Smooth muscle cell (in vitro differentiated cells): ENCODE measurements at regions not wholly inside any gene's neighbourhood (a gene's known extent, or its start where the extent isn't known, plus 50 kb on each side); places are given as distances from the start of the nearest gene placed in this dataset.

Source experiments
- DNase-seq: peaks from one replicate; lab custom pipeline; 2025; ENCODE audit not compliant: unreplicated experiment; lab: John Stamatoyannopoulos, UW
- H2AFZ ChIP-seq: fragments of 200-600 bp; sonication (generic); 2 replicates; pipeline ENCODE4 v1.6.0; 2016; ENCODE audit warnings: antibody characterized with exemption, low read depth, mild to moderate bottlenecking
- H3F3A ChIP-seq: fragments of 200-600 bp; sonication (generic); 2 replicates; pipeline ENCODE4 v1.6.0; 2017; ENCODE audit warnings: antibody characterized with exemption, low read depth
- H3K27ac ChIP-seq: fragments of 200-600 bp; sonication (generic); 2 replicates; pipeline ENCODE4 v1.5.1; 2016; ENCODE audit warnings: low read depth, mild to moderate bottlenecking
- H3K27me3 ChIP-seq: fragments of 200-600 bp; sonication (generic); 2 replicates; pipeline ENCODE4 v1.6.1; 2016; ENCODE audit warnings: low read depth, mild to moderate bottlenecking
- H3K36me3 ChIP-seq: fragments of 200-600 bp; sonication (generic); 2 replicates; pipeline ENCODE4 v1.5.1; 2016; ENCODE audit warnings: low read depth
- H3K4me1 ChIP-seq: fragments of 200-600 bp; sonication (generic); 2 replicates; pipeline ENCODE4 v1.5.1; 2016; ENCODE audit warnings: low read depth
- H3K4me2 ChIP-seq: fragments of 200-600 bp; sonication (generic); 2 replicates; pipeline ENCODE4 v1.6.0; 2016; ENCODE audit warnings: mild to moderate bottlenecking
- H3K4me3 ChIP-seq: fragments of 200-600 bp; sonication (generic); 2 replicates; pipeline ENCODE4 v1.5.1; 2016; ENCODE audit warnings: mild to moderate bottlenecking
- H3K79me2 ChIP-seq: fragments of 200-600 bp; sonication (generic); 2 replicates; pipeline ENCODE4 v1.6.0; 2016; ENCODE audit warnings: low read depth, mild to moderate bottlenecking
- H3K9ac ChIP-seq: fragments of 200-600 bp; sonication (generic); 2 replicates; pipeline ENCODE4 v1.6.0; 2016; ENCODE audit warnings: low read depth
- H3K9me3 ChIP-seq: fragments of 200-600 bp; sonication (generic); replicated peaks from 2 replicates; pipeline ENCODE4 v1.5.1; 2016; ENCODE audit warnings: low read depth
- H4K20me1 ChIP-seq: fragments of 200-600 bp; sonication (generic); 2 replicates; pipeline ENCODE4 v1.6.0; 2016; ENCODE audit warnings: low read depth
- WGBS: methylation state at CpG from one replicate; pipeline ENCODE4 v1.1.7; 2016; ENCODE audit warnings: low lambda C conversion rate; 5-methylcytosine and 5-hydroxymethylcytosine counted together
- TF ChIP-seq, protein P1 (sequence below): fragments of 200-600 bp; sonication (generic); IDR thresholded peaks from 2 replicates; pipeline ENCODE4 v1.5.1; 2017; ENCODE audit warnings: borderline replicate concordance, mild to moderate bottlenecking, antibody characterized with exemption; ENCODE audit not compliant: insufficient read depth, poor library complexity, severe bottlenecking

DNA sequence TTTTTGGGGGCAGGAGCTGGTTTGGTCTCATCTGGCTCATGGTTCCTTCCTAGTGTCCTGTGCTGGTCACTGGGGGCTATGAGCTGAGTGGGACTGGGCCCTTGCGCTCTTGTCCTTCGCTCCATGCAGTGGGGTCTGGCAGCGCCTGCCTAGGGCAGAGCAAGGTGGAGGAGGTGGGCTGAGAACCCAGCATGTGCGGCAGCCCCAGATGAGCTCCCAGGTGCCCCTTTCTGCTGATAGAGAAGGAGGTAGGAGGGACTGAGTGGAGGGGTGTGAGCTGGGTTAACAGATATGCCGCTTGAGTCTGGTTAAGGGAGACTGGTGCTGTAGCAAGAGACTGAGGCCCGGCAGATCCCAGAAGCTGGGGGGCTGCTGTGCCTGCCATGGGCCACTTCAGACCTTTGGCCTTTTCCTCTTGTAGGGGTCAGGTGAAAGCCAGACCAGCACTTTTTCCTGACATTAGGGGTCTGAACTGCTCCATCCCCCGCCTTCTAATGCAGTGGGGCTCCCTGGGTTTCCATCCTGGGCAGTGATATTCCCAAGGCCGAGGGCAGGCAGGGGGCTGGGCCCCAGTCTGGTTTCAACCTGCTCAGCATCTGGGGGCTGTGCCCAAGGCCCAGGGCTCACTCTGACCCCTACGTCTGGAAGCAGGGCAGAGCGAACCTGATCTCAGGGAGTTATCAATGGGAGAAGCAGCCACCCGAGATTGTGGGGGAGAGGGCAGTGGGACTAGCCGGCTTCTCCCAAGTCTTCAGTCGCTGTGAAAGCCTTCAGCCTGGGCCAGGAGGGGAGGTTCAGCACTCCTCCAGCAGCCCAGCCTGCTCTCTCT lies 62.9 kb upstream of the PRR23C start:
- no peaks in the 10 kb centered on the region for H3F3A ChIP-seq
- no peak for DNase-seq
- no peak overlapping the region for H2AFZ ChIP-seq
- no peak overlapping the region for H3K4me2 ChIP-seq
- H3K36me3 ChIP-seq, result no peaks in the 10 kb centered on the region
- no peaks in the 10 kb centered on the region for H3K4me1 ChIP-seq
- no peak overlapping the region for H3K4me3 ChIP-seq
- no peaks in the 10 kb centered on the region for H3K79me2 ChIP-seq
- peaks cover 30% of the 10 kb centered on the region for H3K27me3 ChIP-seq
- H3K9ac ChIP-seq, result no peak overlapping the region
- TF ChIP-seq, protein P1, sequence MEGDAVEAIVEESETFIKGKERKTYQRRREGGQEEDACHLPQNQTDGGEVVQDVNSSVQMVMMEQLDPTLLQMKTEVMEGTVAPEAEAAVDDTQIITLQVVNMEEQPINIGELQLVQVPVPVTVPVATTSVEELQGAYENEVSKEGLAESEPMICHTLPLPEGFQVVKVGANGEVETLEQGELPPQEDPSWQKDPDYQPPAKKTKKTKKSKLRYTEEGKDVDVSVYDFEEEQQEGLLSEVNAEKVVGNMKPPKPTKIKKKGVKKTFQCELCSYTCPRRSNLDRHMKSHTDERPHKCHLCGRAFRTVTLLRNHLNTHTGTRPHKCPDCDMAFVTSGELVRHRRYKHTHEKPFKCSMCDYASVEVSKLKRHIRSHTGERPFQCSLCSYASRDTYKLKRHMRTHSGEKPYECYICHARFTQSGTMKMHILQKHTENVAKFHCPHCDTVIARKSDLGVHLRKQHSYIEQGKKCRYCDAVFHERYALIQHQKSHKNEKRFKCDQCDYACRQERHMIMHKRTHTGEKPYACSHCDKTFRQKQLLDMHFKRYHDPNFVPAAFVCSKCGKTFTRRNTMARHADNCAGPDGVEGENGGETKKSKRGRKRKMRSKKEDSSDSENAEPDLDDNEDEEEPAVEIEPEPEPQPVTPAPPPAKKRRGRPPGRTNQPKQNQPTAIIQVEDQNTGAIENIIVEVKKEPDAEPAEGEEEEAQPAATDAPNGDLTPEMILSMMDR, result no peak
- H4K20me1 ChIP-seq, result no peaks in the 10 kb centered on the region
- WGBS, result 88% methylated on average over 13 of the region's 13 CpGs
- H3K27ac ChIP-seq, result no peak overlapping the region
- H3K9me3 ChIP-seq, result no peaks in the 10 kb centered on the region

DNA sequence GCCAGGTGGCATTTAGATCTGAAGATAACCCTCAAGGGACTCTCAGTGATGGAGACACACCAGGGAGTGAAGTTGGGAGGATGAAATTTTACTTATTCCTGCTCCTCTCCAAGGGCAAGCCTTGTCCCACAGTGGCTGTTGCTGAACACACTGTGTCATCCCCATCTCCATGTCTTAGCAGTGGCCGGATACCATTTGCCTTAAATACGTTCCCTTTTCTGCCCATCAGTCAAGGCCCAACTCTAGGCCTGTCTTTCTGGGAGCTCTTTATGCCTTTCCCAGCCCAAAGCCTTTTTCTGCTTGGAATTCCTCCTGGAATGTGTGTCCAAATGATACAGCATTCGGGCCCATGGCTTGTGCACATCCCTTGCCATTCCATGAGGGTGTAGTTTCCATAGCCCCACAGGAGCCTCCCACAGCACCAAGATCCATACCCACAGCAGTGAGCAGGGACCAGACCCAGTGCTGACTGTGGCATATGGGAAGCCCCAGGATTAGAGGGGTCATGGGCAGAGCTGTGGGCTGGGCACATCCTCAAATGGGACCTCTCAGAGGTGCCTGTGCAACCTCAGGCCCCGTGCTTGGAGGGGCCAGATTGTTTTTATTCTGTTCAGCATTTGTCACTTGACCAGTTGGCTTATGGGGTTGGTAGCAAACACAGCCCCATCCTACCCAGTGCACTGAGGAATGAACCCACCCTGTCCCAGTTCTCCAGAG lies 63.7 kb upstream of the PRR23C start:
- H3K4me2 ChIP-seq, result no peak overlapping the region
- no peak overlapping the region for H2AFZ ChIP-seq
- no peak for DNase-seq
- no peaks in the 10 kb centered on the region for H3K36me3 ChIP-seq
- TF ChIP-seq, protein P1, result no peak
- no peak overlapping the region for H3K27ac ChIP-seq
- no peaks in the 10 kb centered on the region for H3K79me2 ChIP-seq
- no peaks in the 10 kb centered on the region for H3K4me1 ChIP-seq
- no peaks in the 10 kb centered on the region for H3K9me3 ChIP-seq
- H4K20me1 ChIP-seq, result no peaks in the 10 kb centered on the region
- no peaks in the 10 kb centered on the region for H3F3A ChIP-seq
- H3K27me3 ChIP-seq, result peaks cover 34% of the 10 kb centered on the region
- WGBS, result 84% methylated on average over 4 of the region's 4 CpGs
- H3K4me3 ChIP-seq, result no peak overlapping the region
- H3K9ac ChIP-seq, result no peak overlapping the region

DNA sequence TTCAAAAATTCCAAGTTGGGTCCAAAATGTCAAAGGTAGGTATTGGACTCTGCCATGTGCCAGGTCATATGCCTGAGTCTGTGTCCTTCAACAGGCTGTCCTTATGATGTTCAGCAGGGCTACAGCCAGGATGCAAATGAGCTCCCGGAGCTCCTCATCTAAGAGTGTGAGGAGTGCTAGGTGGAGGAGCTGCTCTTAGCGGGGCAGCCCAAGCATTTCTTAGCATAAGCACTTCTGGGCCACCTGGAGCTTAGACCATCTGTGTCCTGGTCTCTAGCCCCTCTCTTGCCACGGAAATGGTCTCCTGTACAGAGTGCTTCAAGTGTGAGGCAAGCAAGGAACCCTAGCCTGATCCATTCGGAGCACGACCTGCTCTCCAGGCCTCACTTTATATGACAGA lies 64.6 kb upstream of the PRR23C start:
- 79% methylated on average over 5 of the region's 5 CpGs for WGBS
- Histone ChIP-seq H3K27me3 (peaks cover 36% of the 10 kb centered on the region), H3K9ac (no peak overlapping the region), H3K79me2 (no peaks in the 10 kb centered on the region), H4K20me1 (no peaks in the 10 kb centered on the region), H3K4me3 (no peak overlapping the region), H3K27ac (no peak overlapping the region), H3K36me3 (no peaks in the 10 kb centered on the region), H3F3A (no peaks in the 10 kb centered on the region), H2AFZ (no peak overlapping the region), H3K9me3 (no peaks in the 10 kb centered on the region), H3K4me1 (no peaks in the 10 kb centered on the region), H3K4me2 (no peak overlapping the region)
- DNase-seq, result no peak
- TF ChIP-seq, protein P1, result no peak
